Heart left ventricle (tissue), 13 donors: ENCODE measurements at regions not wholly inside any gene's neighbourhood (a gene's known extent, or its start where the extent isn't known, plus 50 kb on each side); places are given as distances from the start of the nearest gene placed in this dataset.

Experiments
- POLR2A ChIP-seq, 2 donors: fragments of 450-650 bp; IDR thresholded peaks; one replicate each; pipeline ENCODE4 v1.6.1; 2017; ENCODE audit warnings: antibody characterized with exemption in 2 of 2, mild to moderate bottlenecking in 2 of 2, moderate library complexity in 2 of 2
- TF ChIP-seq, protein P1 (sequence below), 12 donors: fragments of 200-600 bp; sonication (generic) in 4 of 12; IDR thresholded peaks; one replicate each; pipeline versions ENCODE4 v1.5.0 to v1.8.0; 2018 to 2022; ENCODE audit warnings: antibody characterized with exemption in 12 of 12, mild to moderate bottlenecking in 5 of 12
- donor health status: ischemic (EF 13 %, LVEDD 7.1; RV severe dilation, severe dysfunction).
- donor health status: DM: no; HTN: yes; CAD: no.
- donor health status: DM: no; HTN: no; CAD: no.
- donor health status: ischemic (EF 25% LVEDD 6.9; RV normal size, moderate dysfunction).
- donor health status: ischemic (EF 25% LVEDD 5.7; RV mildly dilated, moderate dysfunction).
- donor health status: ischemic (EF 35%, LVEDD 5.7; RV mildly dilated, moderate dysfunction).
- donor health status: nonischemic (EF 11% LVEDD 7.7; RV severe dilation, severe dysfunction).
- donor health status: DM: yes; HTN: yes; CAD: no.
- donor health status: PGD.
- donor health status: ischemic (EF 29% LVEDD 5.4; RV normal size, mild dysfunction).
- donor health status: nonischemic (EF 23%, LVEDD 6.1; RV moderate dilation, normal function).

DNA sequence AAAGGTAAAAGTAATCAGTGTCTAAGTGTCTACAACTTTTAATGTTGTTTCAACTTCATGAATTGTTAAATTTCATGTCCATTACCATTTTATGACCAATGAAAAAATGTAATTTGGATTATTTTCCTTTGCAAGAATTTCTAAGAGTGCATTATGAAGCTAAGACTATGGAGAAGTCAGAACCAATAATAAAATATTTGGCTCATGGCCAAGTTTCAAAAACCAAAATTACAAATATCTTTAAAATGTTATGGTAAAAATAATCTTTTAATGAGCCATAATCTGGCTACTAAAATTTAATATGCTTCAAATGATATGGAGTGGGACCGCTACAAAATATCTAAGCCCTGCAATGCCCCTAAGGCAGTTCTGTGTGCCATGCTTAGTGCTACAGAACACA is 294.1 kb upstream of the SMIM30 start:
- TF ChIP-seq, protein P1, sequence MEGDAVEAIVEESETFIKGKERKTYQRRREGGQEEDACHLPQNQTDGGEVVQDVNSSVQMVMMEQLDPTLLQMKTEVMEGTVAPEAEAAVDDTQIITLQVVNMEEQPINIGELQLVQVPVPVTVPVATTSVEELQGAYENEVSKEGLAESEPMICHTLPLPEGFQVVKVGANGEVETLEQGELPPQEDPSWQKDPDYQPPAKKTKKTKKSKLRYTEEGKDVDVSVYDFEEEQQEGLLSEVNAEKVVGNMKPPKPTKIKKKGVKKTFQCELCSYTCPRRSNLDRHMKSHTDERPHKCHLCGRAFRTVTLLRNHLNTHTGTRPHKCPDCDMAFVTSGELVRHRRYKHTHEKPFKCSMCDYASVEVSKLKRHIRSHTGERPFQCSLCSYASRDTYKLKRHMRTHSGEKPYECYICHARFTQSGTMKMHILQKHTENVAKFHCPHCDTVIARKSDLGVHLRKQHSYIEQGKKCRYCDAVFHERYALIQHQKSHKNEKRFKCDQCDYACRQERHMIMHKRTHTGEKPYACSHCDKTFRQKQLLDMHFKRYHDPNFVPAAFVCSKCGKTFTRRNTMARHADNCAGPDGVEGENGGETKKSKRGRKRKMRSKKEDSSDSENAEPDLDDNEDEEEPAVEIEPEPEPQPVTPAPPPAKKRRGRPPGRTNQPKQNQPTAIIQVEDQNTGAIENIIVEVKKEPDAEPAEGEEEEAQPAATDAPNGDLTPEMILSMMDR (IDR thresholded peaks at IDR 0.05), result no peak
- no peak for TF ChIP-seq POLR2A (IDR thresholded peaks at IDR 0.05)
